B cell (primary cell): ENCODE measurements at regions not wholly inside any gene's neighbourhood (a gene's known extent, or its start where the extent isn't known, plus 50 kb on each side); places are given as distances from the start of the nearest gene placed in this dataset.

ENCODE experiments used
- ATAC-seq: fragments of 200-7000 bp; cut with Tn5 transposase; one replicate; pipeline ENCODE4 v1.10.0; 2021; ENCODE audit warnings: low read depth, mild to moderate bottlenecking, moderate number of reproducible peaks, moderate library complexity
- CTCF ChIA-PET: fragments of 350-600 bp; sonication (Branson Sonifier 250); formaldehyde crosslinking; loops from one replicate; lab custom pipeline; 2021; ENCODE audit warnings: antibody characterized with exemption, inconsistent platforms; lab: Charles Lee
- POLR2A ChIA-PET: fragments of 350-600 bp; sonication (Branson Sonifier 250); formaldehyde crosslinking; loops from one replicate; lab custom pipeline; 2021; ENCODE audit warnings: antibody characterized with exemption; lab: Charles Lee
- DNase-seq: peaks from one replicate; pipeline ENCODE4 v3.0.0; 2013
- H2AFZ ChIP-seq: 2 replicates; pipeline ENCODE4 v1.6.1; 2012; ENCODE audit warnings: mild to moderate bottlenecking, low read depth, low read length; ENCODE audit not compliant: insufficient read depth, poor library complexity, severe bottlenecking
- H3K27ac ChIP-seq, 2 donors: 1 replicate in 1 of 2; 2 replicates in 1 of 2; pipeline ENCODE4 v1.5.1; 2012 to 2013; ENCODE audit warnings: low read length in 2 of 2, mild to moderate bottlenecking in 2 of 2, moderate library complexity in 1 of 2
- H3K27me3 ChIP-seq, 4 experiments: fragments of 200-600 bp in 1 of 4; sonication (generic) in 1 of 4; replicated peaks in 1 of 4; 1 replicate in 2 of 4; 2 replicates in 2 of 4; pipeline versions ENCODE4 v1.6.1 to v1.7.0; 2013 to 2016; ENCODE audit warnings: low read length in 3 of 4, mild to moderate bottlenecking in 2 of 4, mixed read lengths in 1 of 4, moderate library complexity in 1 of 4; ENCODE audit not compliant: insufficient read depth in 4 of 4, control insufficient read depth in 3 of 4; ENCODE audit errors: control extremely low read depth in 1 of 4
- H3K36me3 ChIP-seq, 2 experiments: replicated peaks in 1 of 2; 1 replicate in 1 of 2; 2 replicates in 1 of 2; pipeline versions ENCODE4 v1.6.1 to v1.7.1; 2013; ENCODE audit warnings: low read length in 1 of 2; ENCODE audit not compliant: insufficient read depth in 2 of 2, control insufficient read depth in 1 of 2; ENCODE audit errors: control extremely low read depth in 1 of 2, extremely low read depth in 1 of 2
- H3K4me1 ChIP-seq, 2 donors: fragments of 200-600 bp in 1 of 2; sonication (generic) in 1 of 2; 1 replicate in 1 of 2; 2 replicates in 1 of 2; pipeline versions ENCODE4 v1.5.1 to v1.6.1; 2013 to 2017; ENCODE audit warnings: low read length in 2 of 2; ENCODE audit not compliant: control insufficient read depth in 2 of 2, insufficient read depth in 2 of 2
- H3K4me2 ChIP-seq: replicated peaks from 2 replicates; pipeline ENCODE3; 2012; ENCODE audit warnings: mild to moderate bottlenecking, low read depth, low read length; ENCODE audit not compliant: poor library complexity, severe bottlenecking
- H3K4me3 ChIP-seq, 5 experiments: fragments of 200-600 bp in 1 of 5; sonication (generic) in 1 of 5; 1 replicate in 3 of 5; 2 replicates in 2 of 5; pipeline versions ENCODE4 v1.5.1 to v1.7.0; 2011 to 2016; ENCODE audit warnings: low read length in 4 of 5, mild to moderate bottlenecking in 4 of 5, low read depth in 2 of 5, control low read depth in 1 of 5, moderate library complexity in 1 of 5; ENCODE audit not compliant: insufficient read depth in 1 of 5; ENCODE audit errors: control extremely low read depth in 1 of 5, extremely low read depth in 1 of 5
- H3K79me2 ChIP-seq: fragments of 200-600 bp; sonication (generic); one replicate; pipeline ENCODE4 v1.6.0; 2016; ENCODE audit warnings: low read length; ENCODE audit not compliant: control insufficient read depth, insufficient read depth
- H3K9ac ChIP-seq: fragments of 200-600 bp; sonication (generic); 2 replicates; pipeline ENCODE4 v1.6.1; 2017; ENCODE audit warnings: mild to moderate bottlenecking, low read length, moderate library complexity
- H3K9me3 ChIP-seq, 3 donors: one replicate each; pipeline versions ENCODE4 v1.6.1 to v1.7.1; 2013; ENCODE audit warnings: low read length in 2 of 3; ENCODE audit not compliant: control insufficient read depth in 2 of 3, insufficient read depth in 1 of 3; ENCODE audit errors: control extremely low read depth in 1 of 3
- H4K20me1 ChIP-seq: 2 replicates; pipeline ENCODE4 v1.6.0; 2012; ENCODE audit warnings: mild to moderate bottlenecking, low read length; ENCODE audit not compliant: insufficient read depth, control insufficient read depth, poor library complexity, severe bottlenecking
- H3K27ac Mint-ChIP-seq: one replicate; pipeline ENCODE4 v1.8.0; 2021; ENCODE audit warnings: mixed read lengths
- H3K27me3 Mint-ChIP-seq: one replicate; pipeline ENCODE4 v1.8.0; 2021; ENCODE audit warnings: mixed read lengths
- H3K4me1 Mint-ChIP-seq: one replicate; pipeline ENCODE4 v1.8.0; 2021; ENCODE audit warnings: mixed read lengths
- H3K4me3 Mint-ChIP-seq: one replicate; pipeline ENCODE4 v1.8.0; 2021; ENCODE audit warnings: mixed read lengths
- H3K9me3 Mint-ChIP-seq: one replicate; pipeline ENCODE4 v1.8.0; 2022; ENCODE audit warnings: mixed read lengths; ENCODE audit not compliant: insufficient read depth
- CTCF ChIP-seq: fragments of 200-600 bp; IDR thresholded peaks from one replicate; pipeline ENCODE4 v1.8.0; 2022; ENCODE audit warnings: antibody characterized with exemption, mild to moderate bottlenecking
- EZH2 ChIP-seq: IDR thresholded peaks from 2 replicates; pipeline ENCODE4 v1.6.1; 2012; ENCODE audit warnings: borderline replicate concordance, low read depth, mild to moderate bottlenecking, moderate library complexity, low read length; ENCODE audit not compliant: insufficient read depth, poor library complexity, severe bottlenecking
- WGBS: methylation state at CpG from one replicate; pipeline ENCODE4 v1.1.5; 2013; ENCODE audit warnings: missing lambda C conversion rate; ENCODE audit not compliant: insufficient coverage; 5-methylcytosine and 5-hydroxymethylcytosine counted together
- intact Hi-C: fragments of 100-400 bp; cut with micrococcal nuclease; formaldehyde crosslinking; loops from one replicate; pipeline ENCODE4 v1.10.0; 2022

DNA sequence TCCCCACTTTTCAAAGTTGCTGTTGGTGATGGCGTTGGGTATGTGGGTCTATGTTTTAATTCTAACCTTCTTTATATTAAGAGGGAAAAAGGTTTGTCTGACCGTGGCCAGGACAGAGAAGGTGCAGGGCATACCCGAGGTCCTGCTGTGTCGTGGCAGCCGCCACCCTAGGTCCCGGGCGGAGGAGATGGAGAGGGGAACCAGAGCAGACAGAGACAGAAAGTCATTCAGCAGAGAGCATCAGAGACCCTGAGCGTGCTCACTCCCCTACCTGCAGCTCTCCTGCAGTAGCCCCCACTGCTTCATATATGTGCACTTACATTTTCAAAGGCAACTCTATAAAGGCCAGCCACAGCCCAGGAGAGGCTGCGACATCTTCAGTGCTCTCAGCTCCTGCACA, 327.2 kb upstream of the TNRC6C start:
- Histone ChIP-seq H3K4me1 (no peaks in the 10 kb centered on the region), H3K27me3 (peaks cover 0 to 13% (median 6%) of the 10 kb centered on the region in 4 experiments), H3K9me3 (peaks cover 0 to 7% (median 5%) of the 10 kb centered on the region in 3 donors), H3K36me3 (no peaks in the 10 kb centered on the region), H4K20me1 (no peaks in the 10 kb centered on the region), H3K79me2 (no peaks in the 10 kb centered on the region), H3K9ac (no peak overlapping the region), H2AFZ (no peak overlapping the region), H3K4me3 (no peak overlapping the region), H3K4me2 (no peak overlapping the region), H3K27ac (no peak overlapping the region)
- ATAC-seq, result no peak
- Mint-ChIP-seq H3K4me3 (no peak overlapping the region), H3K27ac (no peak overlapping the region), H3K4me1 (no peaks in the 10 kb centered on the region), H3K9me3 (peaks cover 5% of the 10 kb centered on the region), H3K27me3 (peaks cover 39% of the 10 kb centered on the region)
- no peak for DNase-seq
- ChIA-PET CTCF (no interaction called here), POLR2A (no interaction called here)
- 90% methylated on average over 7 of the region's 9 CpGs for WGBS
- intact Hi-C loops, result no loop called here
- TF ChIP-seq EZH2 (no peak), CTCF (no peak)

- peaks cover 0 to 14% (median 2%) of the 10 kb centered on the region in 4 experiments for H3K27me3 ChIP-seq
- H3K9me3 ChIP-seq, result peaks cover 0 to under 1% (median 0%) of the 10 kb centered on the region in 3 donors
- peaks cover 3% of the 10 kb centered on the region for H3K9me3 Mint-ChIP-seq
- no peaks in the 10 kb centered on the region for H3K79me2 ChIP-seq
- H3K4me1 Mint-ChIP-seq, result no peaks in the 10 kb centered on the region
- 100% methylated on average over 2 of the region's 6 CpGs for WGBS
- POLR2A ChIA-PET, result no interaction called here
- no peak overlapping the region for H3K4me2 ChIP-seq
- no peak overlapping the region for H3K27ac ChIP-seq
- H3K4me3 ChIP-seq, result no peak overlapping the region
- H3K4me3 Mint-ChIP-seq, result no peak overlapping the region
- H3K36me3 ChIP-seq, result no peaks in the 10 kb centered on the region
- TF ChIP-seq EZH2, result no peak
- TF ChIP-seq CTCF, result no peak
- no peaks in the 10 kb centered on the region for H4K20me1 ChIP-seq
- no peaks in the 10 kb centered on the region for H3K4me1 ChIP-seq
- H3K27me3 Mint-ChIP-seq, result peaks cover 32% of the 10 kb centered on the region
- no peak overlapping the region for H2AFZ ChIP-seq
- H3K27ac Mint-ChIP-seq, result no peak overlapping the region
- H3K9ac ChIP-seq, result no peak overlapping the region
- DNase-seq (no peak), ATAC-seq (no peak)
- CTCF ChIA-PET, result interaction anchor here (0.6 to 1.1 kb wide), 3 partner anchors 8 to 1685 kb away, joined by 3 to 4 read pairs (median 4); no protein-coding TSS in a partner anchor
- intact Hi-C loops, result no loop called here
Observed at GRCh38 chr17:77632619-77633018, 325.9 kb upstream of the TNRC6C start.
